PC-3 (cell line): ENCODE measurements at regions not wholly inside any gene's neighbourhood (a gene's known extent, or its start where the extent isn't known, plus 50 kb on each side); places are given as distances from the start of the nearest gene placed in this dataset.

ENCODE experiments used
- ATAC-seq: fragments of 200-7000 bp; cut with Tn5 transposase; 2 replicates; pipeline ENCODE4 v1.9.1; 2020; ENCODE audit warnings: mild to moderate bottlenecking, moderate library complexity
- BruUV-seq: library from RNA; stranded (reverse); fragments of 400-500 nt; replicated peaks from 2 replicates; lab custom pipeline; 2021; lab: Mats Ljungman, UMichigan
- CTCF ChIA-PET: fragments of 300-600 bp; sonication (Branson Sonifier 250); formaldehyde crosslinking; loops from one replicate; lab custom pipeline; 2022; ENCODE audit warnings: antibody characterized with exemption; lab: Charles Lee
- POLR2A ChIA-PET: fragments of 300-600 bp; sonication (Branson Sonifier 250); formaldehyde crosslinking; loops from one replicate; lab custom pipeline; 2022; ENCODE audit warnings: antibody characterized with exemption; ENCODE audit not compliant: unreplicated experiment; lab: Charles Lee
- DNase-seq: peaks from one replicate; pipeline ENCODE4 v3.0.0-alpha.2; 2015
- H2AFZ ChIP-seq: fragments of 300-600 bp; sonication (generic); 2 replicates; pipeline ENCODE4 v1.6.0; 2016; ENCODE audit warnings: antibody characterized with exemption, low read length
- H3F3A ChIP-seq: fragments of 300-600 bp; sonication (generic); one replicate; pipeline ENCODE4 v1.6.0; 2017; ENCODE audit warnings: antibody characterized with exemption, low read length, control low read depth, mild to moderate bottlenecking; ENCODE audit not compliant: unreplicated experiment
- H3K27ac ChIP-seq: fragments of 300-600 bp; sonication (generic); 2 replicates; pipeline ENCODE4 v1.5.1; 2016; ENCODE audit warnings: mild to moderate bottlenecking, low read length
- H3K27me3 ChIP-seq: fragments of 300-600 bp; sonication (generic); 2 replicates; pipeline ENCODE4 v1.6.1; 2016; ENCODE audit warnings: low read length, mixed read lengths
- H3K36me3 ChIP-seq: fragments of 300-600 bp; sonication (generic); 2 replicates; pipeline ENCODE4 v1.6.1; 2016; ENCODE audit warnings: low read depth, mixed run types, low read length, mixed read lengths
- H3K4me1 ChIP-seq: fragments of 300-600 bp; sonication (generic); 2 replicates; pipeline ENCODE4 v1.5.1; 2016; ENCODE audit warnings: low read length; ENCODE audit not compliant: insufficient read depth
- H3K4me2 ChIP-seq: fragments of 300-600 bp; sonication (generic); 2 replicates; pipeline ENCODE4 v1.6.0; 2016; ENCODE audit warnings: low read length
- H3K4me3 ChIP-seq: fragments of 300-600 bp; sonication (generic); 2 replicates; pipeline ENCODE4 v1.5.1; 2016; ENCODE audit warnings: mild to moderate bottlenecking, low read length, mixed read lengths
- H3K79me2 ChIP-seq: fragments of 300-600 bp; sonication (generic); 2 replicates; pipeline ENCODE4 v1.6.1; 2017; ENCODE audit warnings: low read length, mixed read lengths
- H3K9ac ChIP-seq: fragments of 300-600 bp; sonication (generic); 2 replicates; pipeline ENCODE4 v1.6.0; 2016; ENCODE audit warnings: mild to moderate bottlenecking, low read length
- H3K9me2 ChIP-seq: fragments of 300-600 bp; sonication (generic); replicated peaks from 2 replicates; pipeline ENCODE4 v1.6.1; 2016; ENCODE audit warnings: mixed run types, low read length, mixed read lengths
- H3K9me3 ChIP-seq: fragments of 300-600 bp; sonication (generic); 2 replicates; pipeline ENCODE4 v1.6.1; 2016; ENCODE audit warnings: low read length, mixed read lengths
- H4K20me1 ChIP-seq: fragments of 300-600 bp; sonication (generic); 2 replicates; pipeline ENCODE4 v1.6.1; 2016; ENCODE audit warnings: low read length, mixed read lengths
- EZH2 ChIP-seq: fragments of 300-600 bp; sonication (generic); IDR thresholded peaks from one replicate; pipeline ENCODE4 v1.6.1; 2017; ENCODE audit warnings: antibody characterized with exemption, mild to moderate bottlenecking, low read length; ENCODE audit not compliant: unreplicated experiment
- EZH2phosphoT487 ChIP-seq: fragments of 300-600 bp; sonication (generic); IDR thresholded peaks from 2 replicates; pipeline ENCODE4 v1.6.1; 2018; ENCODE audit warnings: mild to moderate bottlenecking, antibody characterized with exemption, low read length, borderline replicate concordance
- intact Hi-C: fragments of 100-400 bp; cut with micrococcal nuclease; formaldehyde crosslinking; loops from 2 replicates; pipeline ENCODE4 v1.9.0; 2023
- TF ChIP-seq, protein P1 (sequence below): fragments of 300-600 bp; sonication (generic); conservative IDR thresholded peaks from 2 replicates; pipeline ENCODE4 v1.5.1; 2017; ENCODE audit warnings: antibody characterized with exemption, low read depth, mild to moderate bottlenecking, low read length

DNA sequence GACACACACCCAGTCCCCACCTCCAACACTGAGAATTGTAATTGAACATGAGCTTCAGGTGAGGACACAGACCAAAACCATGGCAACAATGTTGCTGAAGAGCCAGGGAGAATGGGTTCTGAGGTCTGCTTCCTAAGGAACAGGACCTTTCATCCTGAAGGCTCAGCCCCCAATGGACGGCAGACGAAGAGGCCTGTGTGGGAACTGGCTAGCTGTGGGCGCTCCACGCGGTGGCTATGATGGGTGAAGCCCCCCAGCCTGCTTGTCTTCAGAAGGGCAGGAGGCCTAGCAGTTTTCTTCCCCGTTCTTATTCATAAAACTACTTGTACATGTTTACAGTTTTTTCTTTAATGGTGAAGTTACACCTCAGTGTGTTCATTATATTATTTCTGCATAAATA, 136.1 kb upstream of the SPACA7 start:
- Histone ChIP-seq H3K9ac (no peak overlapping the region), H3K4me3 (no peak overlapping the region), H3K27me3 (peaks cover 63% of the 10 kb centered on the region), H3K4me2 (no peak overlapping the region), H3K36me3 (no peaks in the 10 kb centered on the region), H3K27ac (no peak overlapping the region), H3K9me3 (no peaks in the 10 kb centered on the region), H3K79me2 (no peaks in the 10 kb centered on the region), H3F3A (no peaks in the 10 kb centered on the region), H2AFZ (no peak overlapping the region), H3K4me1 (no peaks in the 10 kb centered on the region), H3K9me2 (no peaks in the 10 kb centered on the region), H4K20me1 (no peaks in the 10 kb centered on the region)
- ATAC-seq, result no peak
- BruUV-seq, result no TSS peak
- intact Hi-C loops, result no loop called here
- TF ChIP-seq, protein P1, sequence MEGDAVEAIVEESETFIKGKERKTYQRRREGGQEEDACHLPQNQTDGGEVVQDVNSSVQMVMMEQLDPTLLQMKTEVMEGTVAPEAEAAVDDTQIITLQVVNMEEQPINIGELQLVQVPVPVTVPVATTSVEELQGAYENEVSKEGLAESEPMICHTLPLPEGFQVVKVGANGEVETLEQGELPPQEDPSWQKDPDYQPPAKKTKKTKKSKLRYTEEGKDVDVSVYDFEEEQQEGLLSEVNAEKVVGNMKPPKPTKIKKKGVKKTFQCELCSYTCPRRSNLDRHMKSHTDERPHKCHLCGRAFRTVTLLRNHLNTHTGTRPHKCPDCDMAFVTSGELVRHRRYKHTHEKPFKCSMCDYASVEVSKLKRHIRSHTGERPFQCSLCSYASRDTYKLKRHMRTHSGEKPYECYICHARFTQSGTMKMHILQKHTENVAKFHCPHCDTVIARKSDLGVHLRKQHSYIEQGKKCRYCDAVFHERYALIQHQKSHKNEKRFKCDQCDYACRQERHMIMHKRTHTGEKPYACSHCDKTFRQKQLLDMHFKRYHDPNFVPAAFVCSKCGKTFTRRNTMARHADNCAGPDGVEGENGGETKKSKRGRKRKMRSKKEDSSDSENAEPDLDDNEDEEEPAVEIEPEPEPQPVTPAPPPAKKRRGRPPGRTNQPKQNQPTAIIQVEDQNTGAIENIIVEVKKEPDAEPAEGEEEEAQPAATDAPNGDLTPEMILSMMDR, result no peak
- TF ChIP-seq EZH2phosphoT487 (no peak), EZH2 (no peak)
- ChIA-PET POLR2A (no interaction called here), CTCF (no interaction called here)
- no peak for DNase-seq

DNA sequence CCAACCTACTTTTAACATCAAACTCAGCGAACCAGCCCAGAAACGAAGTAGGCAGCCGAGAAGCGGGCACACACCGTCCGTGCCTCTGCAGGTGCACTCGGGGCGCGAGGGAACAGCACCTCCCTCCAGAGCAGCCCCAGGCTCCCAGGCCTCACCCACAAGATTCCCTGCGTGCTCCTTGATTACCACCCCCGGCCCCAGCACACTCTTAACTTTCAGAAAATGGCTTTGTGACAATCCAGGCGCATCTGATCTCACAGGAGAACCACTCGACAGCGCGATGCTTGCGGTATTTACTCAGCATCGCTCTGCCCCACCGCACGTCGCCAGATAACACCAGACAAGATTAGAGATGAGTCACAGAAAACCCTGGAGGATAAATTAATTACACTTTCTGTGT, 134.9 kb upstream of the SPACA7 start:
- H4K20me1 ChIP-seq, result no peaks in the 10 kb centered on the region
- ATAC-seq, result no peak
- ChIA-PET POLR2A (no interaction called here), CTCF (no interaction called here)
- H3K9me2 ChIP-seq, result no peaks in the 10 kb centered on the region
- intact Hi-C loops, result no loop called here
- no peak for TF ChIP-seq EZH2phosphoT487
- TF ChIP-seq, protein P1, result no peak
- no peak for TF ChIP-seq EZH2
- no peaks in the 10 kb centered on the region for H3K79me2 ChIP-seq
- H2AFZ ChIP-seq, result no peak overlapping the region
- H3K4me3 ChIP-seq, result no peak overlapping the region
- no peaks in the 10 kb centered on the region for H3K36me3 ChIP-seq
- H3K4me2 ChIP-seq, result no peak overlapping the region
- no peak overlapping the region for H3K27ac ChIP-seq
- no peak overlapping the region for H3K9ac ChIP-seq
- H3F3A ChIP-seq, result no peaks in the 10 kb centered on the region
- DNase-seq, result no peak
- no TSS peak for BruUV-seq
- peaks cover 62% of the 10 kb centered on the region for H3K27me3 ChIP-seq
- H3K9me3 ChIP-seq, result no peaks in the 10 kb centered on the region
- H3K4me1 ChIP-seq, result no peaks in the 10 kb centered on the region

DNA sequence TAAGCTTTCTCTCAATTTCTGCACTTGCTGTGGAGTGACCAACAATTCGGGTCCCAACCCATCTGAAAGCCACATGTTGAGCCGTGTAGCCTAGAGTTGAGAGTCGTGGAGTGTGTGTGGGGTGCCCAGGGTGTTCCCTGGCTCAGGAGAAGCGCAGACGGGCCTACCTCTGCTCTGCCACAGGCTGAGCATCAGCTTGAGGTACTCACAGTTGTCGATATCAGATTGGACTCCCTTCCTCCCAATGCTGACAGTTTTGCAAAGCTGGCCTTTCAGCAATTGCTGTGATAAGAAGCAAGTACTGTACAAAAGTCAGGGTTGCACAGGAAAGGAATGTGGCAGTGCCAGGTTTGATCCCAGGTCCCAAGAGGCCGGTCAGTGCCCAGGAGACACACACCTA, 133.4 kb upstream of the SPACA7 start:
- Histone ChIP-seq H3K36me3 (no peaks in the 10 kb centered on the region), H3K79me2 (no peaks in the 10 kb centered on the region), H3K9me3 (no peaks in the 10 kb centered on the region), H2AFZ (no peak overlapping the region), H3K9ac (no peak overlapping the region), H4K20me1 (no peaks in the 10 kb centered on the region), H3K27me3 (peaks cover 48% of the 10 kb centered on the region; the same call in 1 of the 2 replicates), H3F3A (no peaks in the 10 kb centered on the region), H3K9me2 (no peaks in the 10 kb centered on the region), H3K4me1 (no peaks in the 10 kb centered on the region), H3K4me2 (no peak overlapping the region), H3K4me3 (no peak overlapping the region), H3K27ac (no peak overlapping the region)
- no TSS peak for BruUV-seq
- ChIA-PET CTCF (no interaction called here), POLR2A (no interaction called here)
- TF ChIP-seq EZH2 (no peak), EZH2phosphoT487 (no peak)
- TF ChIP-seq, protein P1, result no peak
- intact Hi-C loops, result no loop called here
- ATAC-seq, result no peak
- DNase-seq, result no peak
